NB4 (cell line): ENCODE measurements at regions not wholly inside any gene's neighbourhood (a gene's known extent, or its start where the extent isn't known, plus 50 kb on each side); places are given as distances from the start of the nearest gene placed in this dataset.

ENCODE experiments used
- MAX ChIP-seq: IDR thresholded peaks from 2 replicates; pipeline ENCODE4 v1.6.1; 2011; ENCODE audit warnings: low read depth, low read length
- POLR2A ChIP-seq: IDR thresholded peaks from 2 replicates; pipeline ENCODE4 v1.6.1; 2011; ENCODE audit warnings: mild to moderate bottlenecking; ENCODE audit not compliant: insufficient read length; ENCODE audit errors: extremely low read depth
- TF ChIP-seq, protein P1 (sequence below): IDR thresholded peaks from one replicate; pipeline ENCODE4 v1.5.1; 2012; ENCODE audit warnings: low read depth, low read length

- peak; percentile 24; the same call in 1 of the 2 replicates for TF ChIP-seq MAX
- TF ChIP-seq, protein P1, sequence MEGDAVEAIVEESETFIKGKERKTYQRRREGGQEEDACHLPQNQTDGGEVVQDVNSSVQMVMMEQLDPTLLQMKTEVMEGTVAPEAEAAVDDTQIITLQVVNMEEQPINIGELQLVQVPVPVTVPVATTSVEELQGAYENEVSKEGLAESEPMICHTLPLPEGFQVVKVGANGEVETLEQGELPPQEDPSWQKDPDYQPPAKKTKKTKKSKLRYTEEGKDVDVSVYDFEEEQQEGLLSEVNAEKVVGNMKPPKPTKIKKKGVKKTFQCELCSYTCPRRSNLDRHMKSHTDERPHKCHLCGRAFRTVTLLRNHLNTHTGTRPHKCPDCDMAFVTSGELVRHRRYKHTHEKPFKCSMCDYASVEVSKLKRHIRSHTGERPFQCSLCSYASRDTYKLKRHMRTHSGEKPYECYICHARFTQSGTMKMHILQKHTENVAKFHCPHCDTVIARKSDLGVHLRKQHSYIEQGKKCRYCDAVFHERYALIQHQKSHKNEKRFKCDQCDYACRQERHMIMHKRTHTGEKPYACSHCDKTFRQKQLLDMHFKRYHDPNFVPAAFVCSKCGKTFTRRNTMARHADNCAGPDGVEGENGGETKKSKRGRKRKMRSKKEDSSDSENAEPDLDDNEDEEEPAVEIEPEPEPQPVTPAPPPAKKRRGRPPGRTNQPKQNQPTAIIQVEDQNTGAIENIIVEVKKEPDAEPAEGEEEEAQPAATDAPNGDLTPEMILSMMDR = no peak
- TF ChIP-seq POLR2A = no peak
These were observed 64.5 kb upstream of the WDR1 start for GRCh38 chr4:10180927-10181744.
